Cardiac muscle cell (in vitro differentiated cells and primary cell): ENCODE measurements at regions not wholly inside any gene's neighbourhood (a gene's known extent, or its start where the extent isn't known, plus 50 kb on each side); places are given as distances from the start of the nearest gene placed in this dataset.

Experiments
- DNase-seq, 2 donors: peaks; one replicate each; pipeline versions ENCODE4 v3.0.0 to v3.0.0-alpha.2; 2010 to 2017; ENCODE audit warnings: low read depth in 1 of 2, low spot score in 1 of 2
- H3K27ac ChIP-seq: fragments of 200-600 bp; sonication (generic); 2 replicates; pipeline ENCODE4 v1.5.1; 2016
- H3K27me3 ChIP-seq: fragments of 200-600 bp; sonication (generic); 2 replicates; pipeline ENCODE4 v1.6.0; 2016; ENCODE audit warnings: control low read depth
- H3K36me3 ChIP-seq: fragments of 200-600 bp; sonication (generic); 2 replicates; pipeline ENCODE4 v1.5.1; 2016; ENCODE audit warnings: control low read depth
- H3K4me1 ChIP-seq: fragments of 200-600 bp; sonication (generic); 2 replicates; pipeline ENCODE4 v1.8.1; 2017; ENCODE audit warnings: low read depth, mild to moderate bottlenecking, mixed run types
- H3K4me3 ChIP-seq: fragments of 200-600 bp; sonication (generic); 2 replicates; pipeline ENCODE4 v1.5.1; 2016; ENCODE audit warnings: mild to moderate bottlenecking
- H3K9me3 ChIP-seq: fragments of 200-600 bp; sonication (generic); 2 replicates; pipeline ENCODE4 v1.5.1; 2017; ENCODE audit warnings: low read depth, mild to moderate bottlenecking, control low read depth
- TF ChIP-seq, protein P1 (sequence below): IDR thresholded peaks from 2 replicates; pipeline ENCODE4 v1.5.1; 2012; ENCODE audit warnings: low read depth, mild to moderate bottlenecking, low read length

- TF ChIP-seq, protein P1, sequence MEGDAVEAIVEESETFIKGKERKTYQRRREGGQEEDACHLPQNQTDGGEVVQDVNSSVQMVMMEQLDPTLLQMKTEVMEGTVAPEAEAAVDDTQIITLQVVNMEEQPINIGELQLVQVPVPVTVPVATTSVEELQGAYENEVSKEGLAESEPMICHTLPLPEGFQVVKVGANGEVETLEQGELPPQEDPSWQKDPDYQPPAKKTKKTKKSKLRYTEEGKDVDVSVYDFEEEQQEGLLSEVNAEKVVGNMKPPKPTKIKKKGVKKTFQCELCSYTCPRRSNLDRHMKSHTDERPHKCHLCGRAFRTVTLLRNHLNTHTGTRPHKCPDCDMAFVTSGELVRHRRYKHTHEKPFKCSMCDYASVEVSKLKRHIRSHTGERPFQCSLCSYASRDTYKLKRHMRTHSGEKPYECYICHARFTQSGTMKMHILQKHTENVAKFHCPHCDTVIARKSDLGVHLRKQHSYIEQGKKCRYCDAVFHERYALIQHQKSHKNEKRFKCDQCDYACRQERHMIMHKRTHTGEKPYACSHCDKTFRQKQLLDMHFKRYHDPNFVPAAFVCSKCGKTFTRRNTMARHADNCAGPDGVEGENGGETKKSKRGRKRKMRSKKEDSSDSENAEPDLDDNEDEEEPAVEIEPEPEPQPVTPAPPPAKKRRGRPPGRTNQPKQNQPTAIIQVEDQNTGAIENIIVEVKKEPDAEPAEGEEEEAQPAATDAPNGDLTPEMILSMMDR, result no peak
- Histone ChIP-seq H3K9me3 (no peaks in the 10 kb centered on the region), H3K36me3 (no peaks in the 10 kb centered on the region), H3K27ac (no peak overlapping the region), H3K4me1 (peaks cover 11% of the 10 kb centered on the region), H3K27me3 (no peaks in the 10 kb centered on the region), H3K4me3 (no peak overlapping the region)
- no peak for DNase-seq
Measured at GRCh38 chr6:139877828-139878405, 503.5 kb upstream of the CITED2 start.

- TF ChIP-seq, protein P1, result no peak
- no peak overlapping the region for H3K27ac ChIP-seq
- no peak overlapping the region for H3K4me3 ChIP-seq
- H3K4me1 ChIP-seq, result peaks cover 15% of the 10 kb centered on the region
- no peaks in the 10 kb centered on the region for H3K36me3 ChIP-seq
- DNase-seq, result no peak
- H3K9me3 ChIP-seq, result no peaks in the 10 kb centered on the region
- H3K27me3 ChIP-seq, result no peaks in the 10 kb centered on the region
Measured at GRCh38 chr6:139872665-139873064, 498.2 kb upstream of the CITED2 start.

GRCh38 chr6:139871803-139872510, 497.5 kb upstream of the CITED2 start:
- no peak overlapping the region for H3K27ac ChIP-seq
- peaks cover 15% of the 10 kb centered on the region for H3K4me1 ChIP-seq
- TF ChIP-seq, protein P1, result no peak
- no peak overlapping the region for H3K4me3 ChIP-seq
- no peak for DNase-seq
- H3K27me3 ChIP-seq, result no peaks in the 10 kb centered on the region
- no peaks in the 10 kb centered on the region for H3K9me3 ChIP-seq
- no peaks in the 10 kb centered on the region for H3K36me3 ChIP-seq

DNA sequence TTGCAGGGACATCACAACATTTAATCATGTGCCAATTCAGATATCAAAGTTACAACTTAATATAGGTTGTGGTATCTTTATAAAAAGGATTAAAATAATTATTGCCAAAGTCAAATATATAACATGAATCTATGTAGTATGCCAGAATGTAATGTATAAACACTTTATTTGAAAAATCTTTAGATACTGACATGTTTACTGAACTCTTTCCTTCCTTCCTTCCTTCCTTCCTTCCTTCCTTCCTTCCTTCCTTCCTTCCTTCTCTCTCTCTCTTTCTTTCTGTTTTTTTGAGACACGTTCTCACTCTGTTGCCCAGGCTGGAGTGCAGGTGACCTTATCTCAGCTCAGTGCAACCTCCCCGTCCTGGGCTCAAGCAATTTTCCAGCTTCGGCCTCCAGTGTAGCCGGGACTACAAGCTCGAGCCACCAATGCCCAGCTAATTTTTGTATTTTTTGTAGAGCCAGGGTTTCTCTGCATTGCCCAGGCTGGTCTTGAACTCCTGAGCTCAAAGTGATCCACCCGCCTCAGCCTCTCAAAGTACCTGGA, 496.8 kb upstream of the CITED2 start:
- Histone ChIP-seq H3K4me3 (no peak overlapping the region), H3K36me3 (no peaks in the 10 kb centered on the region), H3K27ac (no peak overlapping the region), H3K27me3 (no peaks in the 10 kb centered on the region), H3K9me3 (no peaks in the 10 kb centered on the region), H3K4me1 (peaks cover 15% of the 10 kb centered on the region)
- no peak for DNase-seq
- TF ChIP-seq, protein P1, result no peak

GRCh38 chr6:139868576-139868975, 494.1 kb upstream of the CITED2 start:
- Histone ChIP-seq H3K4me3 (no peak overlapping the region), H3K36me3 (no peaks in the 10 kb centered on the region), H3K27me3 (no peaks in the 10 kb centered on the region), H3K9me3 (no peaks in the 10 kb centered on the region), H3K27ac (no peak overlapping the region), H3K4me1 (peaks cover 15% of the 10 kb centered on the region)
- TF ChIP-seq, protein P1, result no peak
- no peak for DNase-seq
